ENCODE measurements at regions not wholly inside any gene's neighbourhood (a gene's known extent, or its start where the extent isn't known, plus 50 kb on each side); places are given as distances from the start of the nearest gene placed in this dataset.
"Not testable (repeated sequence)": the region's sequence is repeated elsewhere in the genome, so short reads cannot be mapped to it uniquely, and the experiment has no call there.

DNA sequence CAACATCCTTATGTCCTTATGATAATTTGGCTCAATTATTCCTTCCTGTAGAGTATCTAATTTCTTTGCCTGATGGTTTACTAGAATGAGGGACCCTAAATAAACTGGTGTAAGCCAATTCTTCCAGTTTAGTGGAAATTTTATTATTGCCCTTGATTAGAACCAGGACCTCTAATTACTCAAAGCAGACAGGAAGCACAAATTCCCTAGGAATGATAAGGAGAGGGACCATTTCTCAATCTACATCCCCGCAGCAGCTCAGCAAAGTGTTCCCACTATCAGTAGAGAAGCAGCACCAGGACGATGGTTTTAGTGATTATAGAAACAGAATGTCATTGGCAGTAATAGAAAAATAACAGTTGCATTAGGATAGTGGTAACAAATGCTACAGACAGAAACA is 97.1 kb downstream of the PLPPR4 start:
- Histone ChIP-seq H3K4me3 (ENCODE audit: low read length) (no peak overlapping the region), H3K27me3 (ENCODE audit: control insufficient read depth, insufficient read depth, low read length) (no peaks in the 10 kb centered on the region), H3K36me3 (ENCODE audit: control insufficient read depth, insufficient read depth, low read length) (no peaks in the 10 kb centered on the region), H3K9me3 (replicated peaks; ENCODE audit: control insufficient read depth, low read depth, low read length) (no peaks in the 10 kb centered on the region), H3K27ac (ENCODE audit: low read length) (no peak overlapping the region), H3K4me1 (ENCODE audit: control insufficient read depth, insufficient read depth, low read length) (no peaks in the 10 kb centered on the region)
- no CpG with 5 or more reads among the region's 2 CpGs for WGBS (ENCODE audit: insufficient coverage)
- DNase-seq = no peak

DNA sequence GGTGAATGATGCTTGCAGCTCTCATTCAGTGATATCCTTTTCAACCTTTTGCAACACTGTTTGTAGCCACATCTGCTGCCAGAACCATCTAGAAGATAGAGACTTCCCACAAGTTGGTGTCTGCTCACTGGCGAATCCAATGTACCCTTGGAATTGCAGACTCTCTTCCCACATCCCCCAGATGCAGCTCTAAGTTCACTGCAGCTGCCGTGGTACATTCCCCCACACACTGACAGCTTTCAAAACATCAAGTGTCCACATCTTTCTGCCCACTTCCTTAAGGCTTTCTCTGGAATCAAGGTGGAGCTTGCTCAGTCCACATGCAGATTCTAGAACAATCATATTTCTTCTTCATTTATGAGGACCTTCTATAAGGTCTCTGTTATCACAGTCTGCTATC is 99.2 kb downstream of the PLPPR4 start:
- WGBS (ENCODE audit: insufficient coverage) = 66% methylated on average over 2 of the region's 2 CpGs
- Histone ChIP-seq H3K27me3 (ENCODE audit: control insufficient read depth, insufficient read depth, low read length) (no peaks in the 10 kb centered on the region), H3K36me3 (ENCODE audit: control insufficient read depth, insufficient read depth, low read length) (no peaks in the 10 kb centered on the region), H3K9me3 (replicated peaks; ENCODE audit: control insufficient read depth, low read depth, low read length) (no peaks in the 10 kb centered on the region), H3K4me3 (ENCODE audit: low read length) (no peak overlapping the region), H3K27ac (ENCODE audit: low read length) (no peak overlapping the region), H3K4me1 (ENCODE audit: control insufficient read depth, insufficient read depth, low read length) (no peaks in the 10 kb centered on the region)
- no peak for DNase-seq

- WGBS (ENCODE audit: insufficient coverage) = no CpG with 5 or more reads among the region's 6 CpGs
- Histone ChIP-seq H3K9me3 (replicated peaks; ENCODE audit: control insufficient read depth, low read depth, low read length) (no peaks in the 10 kb centered on the region), H3K4me1 (ENCODE audit: control insufficient read depth, insufficient read depth, low read length) (no peaks in the 10 kb centered on the region), H3K27me3 (ENCODE audit: control insufficient read depth, insufficient read depth, low read length) (no peaks in the 10 kb centered on the region), H3K4me3 (ENCODE audit: low read length) (no peak overlapping the region), H3K36me3 (ENCODE audit: control insufficient read depth, insufficient read depth, low read length) (no peaks in the 10 kb centered on the region), H3K27ac (ENCODE audit: low read length) (no peak overlapping the region)
- DNase-seq = no peak
Observed at GRCh38 chr1:99365141-99365540, 100.8 kb downstream of the PLPPR4 start.

DNA sequence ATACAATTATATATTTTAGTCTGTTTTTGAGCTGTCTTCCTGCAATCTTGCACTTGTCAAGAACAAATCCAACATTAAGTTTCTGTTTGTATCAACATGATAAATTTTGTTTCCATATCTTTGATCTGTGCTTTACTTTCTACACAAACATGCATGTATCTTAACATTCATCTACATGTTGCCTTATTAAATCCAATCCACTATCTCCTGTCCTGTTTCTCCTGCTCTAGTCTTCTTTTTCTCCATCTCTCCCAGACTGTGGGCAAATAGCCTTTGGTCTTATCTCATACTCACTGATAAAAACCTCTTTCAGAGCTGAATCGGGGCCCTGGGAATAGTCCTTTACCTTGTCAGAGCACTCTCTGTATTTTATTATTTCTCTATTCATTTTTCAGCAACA is 101.3 kb downstream of the PLPPR4 start:
- DNase-seq = no peak
- Histone ChIP-seq H3K4me1 (ENCODE audit: control insufficient read depth, insufficient read depth, low read length) (no peaks in the 10 kb centered on the region), H3K4me3 (ENCODE audit: low read length) (no peak overlapping the region), H3K36me3 (ENCODE audit: control insufficient read depth, insufficient read depth, low read length) (no peaks in the 10 kb centered on the region), H3K27ac (ENCODE audit: low read length) (no peak overlapping the region), H3K27me3 (ENCODE audit: control insufficient read depth, insufficient read depth, low read length) (no peaks in the 10 kb centered on the region), H3K9me3 (replicated peaks; ENCODE audit: control insufficient read depth, low read depth, low read length) (no peaks in the 10 kb centered on the region)
- 80% methylated on average over 1 of the region's 1 CpG for WGBS (ENCODE audit: insufficient coverage)

DNA sequence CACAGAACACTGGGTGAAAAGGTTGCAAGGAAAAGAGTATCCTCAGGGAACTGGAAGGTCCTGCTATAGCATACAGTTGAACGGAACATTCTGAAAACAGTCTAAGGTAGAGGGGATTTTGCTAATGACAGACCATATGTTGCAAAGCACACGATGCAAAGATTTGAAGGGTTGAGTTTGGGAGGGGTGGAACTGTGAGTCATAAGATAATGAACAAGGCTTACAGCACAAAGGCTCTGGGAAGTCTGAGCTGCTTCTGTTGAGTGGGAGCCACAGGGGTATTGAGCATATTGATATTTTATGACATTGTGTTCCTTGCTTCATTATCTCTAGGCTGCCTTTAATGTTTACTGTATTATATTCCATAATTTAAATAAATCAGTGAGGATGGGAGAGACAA is 104.9 kb downstream of the PLPPR4 start:
- no peaks in the 10 kb centered on the region for H3K9me3 ChIP-seq (replicated peaks; ENCODE audit: control insufficient read depth, low read depth, low read length)
- H3K4me3 ChIP-seq (ENCODE audit: low read length) = no peak overlapping the region
- H3K27ac ChIP-seq (ENCODE audit: low read length) = no peak overlapping the region
- no peaks in the 10 kb centered on the region for H3K36me3 ChIP-seq (ENCODE audit: control insufficient read depth, insufficient read depth, low read length)
- H3K4me1 ChIP-seq (ENCODE audit: control insufficient read depth, insufficient read depth, low read length) = no peaks in the 10 kb centered on the region
- H3K27me3 ChIP-seq (ENCODE audit: control insufficient read depth, insufficient read depth, low read length) = no peaks in the 10 kb centered on the region
- no peak for DNase-seq
- WGBS (ENCODE audit: insufficient coverage) = 59% methylated on average over 2 of the region's 2 CpGs

DNA sequence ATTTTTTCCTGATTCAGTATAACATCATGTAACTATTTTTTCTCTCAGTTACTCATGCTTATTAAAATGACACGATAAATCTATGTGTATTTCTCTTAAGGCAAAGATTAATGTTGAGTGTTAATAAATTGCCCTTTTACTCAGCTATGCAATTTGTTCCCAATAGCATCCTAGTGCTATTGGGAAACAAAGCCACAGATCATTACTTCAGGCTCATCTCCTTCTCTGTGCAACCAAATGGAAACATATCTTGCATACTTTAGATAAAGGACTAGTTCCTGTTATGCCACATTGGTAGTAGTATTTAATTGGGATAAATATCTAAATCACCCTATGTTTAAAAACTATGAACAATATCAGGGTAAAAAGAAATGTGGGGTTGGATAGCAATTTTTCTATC is 106.2 kb downstream of the PLPPR4 start:
- WGBS (ENCODE audit: insufficient coverage) = no CpG with 5 or more reads among the region's 1 CpG
- H3K27me3 ChIP-seq (ENCODE audit: control insufficient read depth, insufficient read depth, low read length) = no peaks in the 10 kb centered on the region

GRCh38 chr1:99371413-99371812 is 107.1 kb downstream of the PLPPR4 start:
- Histone ChIP-seq H3K4me1 (ENCODE audit: control insufficient read depth, insufficient read depth, low read length) (no peaks in the 10 kb centered on the region), H3K36me3 (ENCODE audit: control insufficient read depth, insufficient read depth, low read length) (no peaks in the 10 kb centered on the region), H3K9me3 (replicated peaks; ENCODE audit: control insufficient read depth, low read depth, low read length) (no peaks in the 10 kb centered on the region), H3K27me3 (ENCODE audit: control insufficient read depth, insufficient read depth, low read length) (no peaks in the 10 kb centered on the region), H3K4me3 (ENCODE audit: low read length) (no peak overlapping the region), H3K27ac (ENCODE audit: low read length) (no peak overlapping the region)
- WGBS (ENCODE audit: insufficient coverage) = no CpG with 5 or more reads among the region's 1 CpG
- DNase-seq = no peak

More for the DNA sequence above, 106.2 kb downstream of the PLPPR4 start:
- Histone ChIP-seq H3K36me3 (ENCODE audit: control insufficient read depth, insufficient read depth, low read length) (no peaks in the 10 kb centered on the region), H3K4me1 (ENCODE audit: control insufficient read depth, insufficient read depth, low read length) (no peaks in the 10 kb centered on the region), H3K27ac (ENCODE audit: low read length) (no peak overlapping the region), H3K9me3 (replicated peaks; ENCODE audit: control insufficient read depth, low read depth, low read length) (no peaks in the 10 kb centered on the region), H3K4me3 (ENCODE audit: low read length) (no peak overlapping the region)
- no peak for DNase-seq

- Histone ChIP-seq H3K36me3 (ENCODE audit: control insufficient read depth, insufficient read depth, low read length) (no peaks in the 10 kb centered on the region), H3K4me1 (ENCODE audit: control insufficient read depth, insufficient read depth, low read length) (no peaks in the 10 kb centered on the region), H3K4me3 (ENCODE audit: low read length) (no peak overlapping the region), H3K27ac (ENCODE audit: low read length) (no peak overlapping the region), H3K9me3 (replicated peaks; ENCODE audit: control insufficient read depth, low read depth, low read length) (no peaks in the 10 kb centered on the region), H3K27me3 (ENCODE audit: control insufficient read depth, insufficient read depth, low read length) (no peaks in the 10 kb centered on the region)
- WGBS (ENCODE audit: insufficient coverage) = 67% methylated on average over 7 of the region's 9 CpGs
- DNase-seq = peak; percentile 26
Observed at GRCh38 chr1:99374109-99374508, 109.8 kb downstream of the PLPPR4 start.

DNA sequence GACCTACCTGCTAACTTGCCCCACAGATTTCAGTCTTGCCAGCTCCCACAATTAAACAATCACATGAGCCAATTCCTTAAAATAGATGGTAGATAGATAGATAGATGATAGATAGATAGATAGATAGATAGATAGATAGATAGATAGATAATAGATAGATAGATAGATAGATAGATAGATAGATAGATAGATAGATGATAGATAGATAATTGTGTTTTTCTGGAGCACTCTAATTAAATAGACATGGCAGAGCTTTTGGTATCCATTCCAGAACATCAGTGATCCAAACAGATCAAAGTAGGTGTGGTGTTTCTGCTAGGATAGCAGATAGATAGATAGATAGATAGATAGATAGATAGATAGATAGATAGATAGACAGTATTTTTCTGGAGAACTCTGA is 110.4 kb downstream of the PLPPR4 start:
- not testable (repeated sequence) for H3K36me3 ChIP-seq (ENCODE audit: control insufficient read depth, insufficient read depth, low read length); H3K4me3 ChIP-seq (ENCODE audit: low read length); H3K27ac ChIP-seq (ENCODE audit: low read length); H3K4me1 ChIP-seq (ENCODE audit: control insufficient read depth, insufficient read depth, low read length); H3K9me3 ChIP-seq (replicated peaks; ENCODE audit: control insufficient read depth, low read depth, low read length); DNase-seq; H3K27me3 ChIP-seq (ENCODE audit: control insufficient read depth, insufficient read depth, low read length)

GRCh38 chr1:99384021-99384420 is 119.7 kb downstream of the PLPPR4 start:
- Histone ChIP-seq H3K4me1 (ENCODE audit: control insufficient read depth, insufficient read depth, low read length) (no peaks in the 10 kb centered on the region), H3K36me3 (ENCODE audit: control insufficient read depth, insufficient read depth, low read length) (no peaks in the 10 kb centered on the region), H3K9me3 (replicated peaks; ENCODE audit: control insufficient read depth, low read depth, low read length) (no peaks in the 10 kb centered on the region), H3K4me3 (ENCODE audit: low read length) (no peak overlapping the region), H3K27me3 (ENCODE audit: control insufficient read depth, insufficient read depth, low read length) (no peaks in the 10 kb centered on the region), H3K27ac (ENCODE audit: low read length) (no peak overlapping the region)
- WGBS (ENCODE audit: insufficient coverage) = 56% methylated on average over 3 of the region's 4 CpGs
- peak; percentile 24 for DNase-seq

- Histone ChIP-seq H3K4me3 (ENCODE audit: low read length) (no peak overlapping the region), H3K9me3 (replicated peaks; ENCODE audit: control insufficient read depth, low read depth, low read length) (no peaks in the 10 kb centered on the region), H3K27ac (ENCODE audit: low read length) (no peak overlapping the region), H3K36me3 (ENCODE audit: control insufficient read depth, insufficient read depth, low read length) (no peaks in the 10 kb centered on the region), H3K27me3 (ENCODE audit: control insufficient read depth, insufficient read depth, low read length) (no peaks in the 10 kb centered on the region), H3K4me1 (ENCODE audit: control insufficient read depth, insufficient read depth, low read length) (no peaks in the 10 kb centered on the region)
- WGBS (ENCODE audit: insufficient coverage) = 82% methylated on average over 3 of the region's 4 CpGs
- no peak for DNase-seq
Observed at GRCh38 chr1:99385852-99386251, 121.6 kb downstream of the PLPPR4 start.
